Stomach (tissue), 4 donors: ENCODE measurements at regions not wholly inside any gene's neighbourhood (a gene's known extent, or its start where the extent isn't known, plus 50 kb on each side); places are given as distances from the start of the nearest gene placed in this dataset.

Experiments
- POLR2A ChIP-seq, 4 donors: fragments of 450-650 bp; IDR thresholded peaks; one replicate each; pipeline ENCODE4 v1.6.1; 2016; ENCODE audit warnings: antibody characterized with exemption in 4 of 4, control low read depth in 2 of 4, mild to moderate bottlenecking in 1 of 4, moderate library complexity in 1 of 4
- POLR2AphosphoS5 ChIP-seq, 3 donors: sonication (generic); formaldehyde crosslinking; IDR thresholded peaks; one replicate each; pipeline ENCODE4 v1.6.1; 2016; ENCODE audit warnings: antibody characterized with exemption in 3 of 3
- TF ChIP-seq, protein P1 (sequence below), 7 experiments: fragments of 450-650 bp in 4 of 7; fragments of 200-600 bp in 3 of 7; sonication (generic) in 3 of 7; IDR thresholded peaks; one replicate each; pipeline ENCODE4 v1.5.1; 2016 to 2019; ENCODE audit warnings: antibody characterized with exemption in 7 of 7, control low read depth in 2 of 7, mild to moderate bottlenecking in 1 of 7

DNA sequence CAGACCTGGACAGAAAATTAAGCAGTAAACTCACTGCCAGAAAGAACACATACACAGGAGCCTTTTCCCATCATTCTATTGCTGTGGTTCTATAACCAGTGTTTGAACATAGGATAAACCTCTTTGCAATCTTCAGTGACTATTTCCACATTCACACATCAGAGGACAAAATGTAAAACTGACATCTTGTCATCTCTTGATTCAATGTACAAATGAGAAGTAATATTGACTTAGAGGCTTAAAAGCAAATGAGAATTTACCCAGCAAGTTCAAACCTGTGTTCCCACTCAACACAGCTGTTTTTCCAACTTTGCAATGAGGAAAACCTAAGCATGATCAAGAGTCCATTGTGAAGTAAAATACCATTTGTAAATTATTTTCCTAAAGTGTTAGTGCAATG, 307.1 kb upstream of the CPXCR1 start:
- TF ChIP-seq POLR2AphosphoS5 (IDR thresholded peaks at IDR 0.05), result no peak
- TF ChIP-seq, protein P1, sequence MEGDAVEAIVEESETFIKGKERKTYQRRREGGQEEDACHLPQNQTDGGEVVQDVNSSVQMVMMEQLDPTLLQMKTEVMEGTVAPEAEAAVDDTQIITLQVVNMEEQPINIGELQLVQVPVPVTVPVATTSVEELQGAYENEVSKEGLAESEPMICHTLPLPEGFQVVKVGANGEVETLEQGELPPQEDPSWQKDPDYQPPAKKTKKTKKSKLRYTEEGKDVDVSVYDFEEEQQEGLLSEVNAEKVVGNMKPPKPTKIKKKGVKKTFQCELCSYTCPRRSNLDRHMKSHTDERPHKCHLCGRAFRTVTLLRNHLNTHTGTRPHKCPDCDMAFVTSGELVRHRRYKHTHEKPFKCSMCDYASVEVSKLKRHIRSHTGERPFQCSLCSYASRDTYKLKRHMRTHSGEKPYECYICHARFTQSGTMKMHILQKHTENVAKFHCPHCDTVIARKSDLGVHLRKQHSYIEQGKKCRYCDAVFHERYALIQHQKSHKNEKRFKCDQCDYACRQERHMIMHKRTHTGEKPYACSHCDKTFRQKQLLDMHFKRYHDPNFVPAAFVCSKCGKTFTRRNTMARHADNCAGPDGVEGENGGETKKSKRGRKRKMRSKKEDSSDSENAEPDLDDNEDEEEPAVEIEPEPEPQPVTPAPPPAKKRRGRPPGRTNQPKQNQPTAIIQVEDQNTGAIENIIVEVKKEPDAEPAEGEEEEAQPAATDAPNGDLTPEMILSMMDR (IDR thresholded peaks at IDR 0.05), result no peak
- TF ChIP-seq POLR2A (IDR thresholded peaks at IDR 0.05), result no peak
